ENCODE measurements at regions not wholly inside any gene's neighbourhood (a gene's known extent, or its start where the extent isn't known, plus 50 kb on each side); places are given as distances from the start of the nearest gene placed in this dataset.
"Not testable (repeated sequence)": the region's sequence is repeated elsewhere in the genome, so short reads cannot be mapped to it uniquely, and the experiment has no call there.

DNA sequence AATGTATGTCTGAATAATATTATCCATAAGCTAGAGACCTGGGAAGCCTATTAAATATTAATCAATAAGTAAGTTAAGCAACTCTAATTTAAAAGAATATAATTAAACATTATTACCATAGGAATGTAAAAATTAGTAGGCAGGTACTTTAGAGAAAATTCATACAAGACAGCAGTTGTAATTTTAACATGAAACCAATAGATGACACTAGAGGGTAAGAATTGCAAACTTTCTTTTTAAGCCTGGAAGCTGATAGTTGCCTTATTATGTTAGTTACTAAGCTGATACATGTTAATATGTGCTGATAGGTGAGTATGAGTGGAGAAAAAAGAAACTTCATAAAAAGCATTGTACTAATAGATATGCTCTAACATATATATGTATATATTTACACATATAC, 1157.4 kb downstream of the FAM133A start:
- DNase-seq (ENCODE audit: low read depth, low spot score) = no peak

DNA sequence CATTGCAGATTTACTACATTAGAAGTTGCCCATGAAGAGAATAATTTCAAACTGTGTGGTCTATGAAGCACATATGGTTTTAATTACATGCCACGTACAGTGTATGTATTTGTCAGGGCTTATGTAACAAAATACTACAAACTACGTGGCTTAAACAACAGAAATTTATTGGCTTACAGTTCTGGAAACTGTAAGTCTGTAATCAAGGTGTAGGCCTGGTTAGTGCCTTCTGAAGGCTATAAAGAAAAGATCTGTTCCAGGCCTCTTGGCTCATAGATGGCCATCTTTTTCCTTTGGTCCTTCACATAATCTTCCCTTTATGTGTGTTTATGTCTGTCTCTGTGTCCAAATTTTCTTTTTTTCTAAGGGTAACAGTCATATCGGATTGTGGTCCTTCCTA, 1160.2 kb downstream of the FAM133A start:
- DNase-seq (ENCODE audit: low read depth, low spot score) = no peak

DNA sequence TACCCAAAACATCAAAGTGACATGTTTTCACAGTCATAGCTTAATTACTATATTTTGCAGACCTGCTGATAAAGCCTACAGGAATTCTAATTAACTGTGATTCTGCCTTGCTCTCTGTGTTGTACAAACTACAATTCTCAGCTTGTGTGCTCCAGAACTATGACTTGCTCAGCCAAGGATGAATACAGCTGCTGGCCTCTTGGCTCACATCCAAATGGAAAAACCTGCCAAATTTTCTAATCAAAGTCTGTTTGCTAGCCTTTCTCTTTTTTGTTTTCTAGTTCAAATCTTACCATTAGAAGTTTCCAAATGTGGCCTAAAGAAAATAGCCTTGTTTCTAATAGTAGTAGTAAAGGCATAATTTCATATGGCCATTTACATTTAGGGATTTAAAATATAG, 1176.8 kb downstream of the FAM133A start:
- DNase-seq (ENCODE audit: low read depth, low spot score) = no peak

- no peak for DNase-seq (ENCODE audit: low read depth, low spot score)
These were observed 1180.2 kb downstream of the FAM133A start for GRCh38 chrX:94854251-94854650.

GRCh38 chrX:94862470-94862869, 1188.5 kb downstream of the FAM133A start:
- not testable (repeated sequence) for DNase-seq (ENCODE audit: low read depth, low spot score)

DNA sequence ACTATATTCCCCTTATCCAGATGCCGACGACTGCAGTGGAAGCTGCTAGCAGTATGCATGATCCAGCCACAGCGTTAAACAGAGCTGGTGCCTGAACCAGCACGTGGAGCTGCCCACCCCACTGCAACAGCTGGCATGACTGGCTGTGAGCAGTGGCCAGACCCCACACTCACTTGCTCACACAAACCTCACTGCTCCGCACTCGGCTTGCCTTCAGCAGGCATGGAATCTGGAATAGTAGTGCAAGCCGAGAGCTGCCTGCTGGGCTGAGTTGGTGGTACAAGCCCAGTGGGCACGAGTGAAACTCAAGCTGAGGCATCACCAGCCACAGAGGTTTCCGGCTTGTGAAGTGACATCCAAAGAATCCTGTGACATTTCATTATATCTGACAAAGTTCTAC, 1197.6 kb downstream of the FAM133A start:
- DNase-seq (ENCODE audit: low read depth, low spot score) = no peak

DNA sequence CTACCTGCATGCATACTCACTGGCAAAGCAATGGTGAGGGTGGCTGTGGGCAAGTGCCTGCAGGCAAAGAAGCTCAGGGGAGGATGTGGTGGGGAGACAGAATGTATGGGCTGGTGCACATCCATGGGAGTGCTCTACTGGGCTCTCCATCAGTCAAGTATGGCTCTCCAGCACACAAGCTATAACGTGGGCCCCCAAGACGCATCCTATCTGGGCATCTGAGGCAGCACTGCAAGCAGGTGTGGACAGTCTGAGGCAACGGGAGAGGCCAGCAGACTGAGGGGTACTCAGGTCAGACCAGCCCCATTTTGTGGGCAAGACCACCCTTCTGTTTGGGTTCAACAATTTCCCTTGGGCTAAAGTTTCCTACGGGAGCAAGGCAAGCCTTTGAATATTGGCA, 1227.8 kb downstream of the FAM133A start:
- DNase-seq (ENCODE audit: low read depth, low spot score) = no peak

- DNase-seq (ENCODE audit: low read depth, low spot score) = no peak
These were observed 1234.2 kb downstream of the FAM133A start for GRCh38 chrX:94908171-94908570.

DNA sequence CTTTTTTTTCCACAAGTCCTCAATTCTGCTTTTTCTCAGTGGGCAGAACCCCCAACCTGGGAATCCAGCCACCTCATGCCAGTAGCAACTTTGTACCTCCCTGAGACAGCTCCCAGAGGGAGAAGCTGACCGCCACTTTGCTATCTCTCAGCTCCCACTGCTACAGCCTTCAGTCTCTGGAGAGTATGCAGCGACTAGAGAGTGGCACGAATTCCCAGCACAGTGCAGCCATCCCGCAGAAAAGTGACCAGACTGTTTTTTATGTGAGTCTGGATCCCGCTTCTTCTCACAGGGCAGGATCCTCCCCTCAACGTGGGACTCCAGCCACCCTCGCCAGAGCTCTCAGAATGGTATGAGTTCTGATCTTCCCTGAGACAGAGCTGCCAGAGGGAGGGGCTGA, 1234.6 kb downstream of the FAM133A start:
- DNase-seq (ENCODE audit: low read depth, low spot score) = no peak

GRCh38 chrX:94914235-94914634, 1240.2 kb downstream of the FAM133A start:
- no peak for DNase-seq (ENCODE audit: low read depth, low spot score)

DNA sequence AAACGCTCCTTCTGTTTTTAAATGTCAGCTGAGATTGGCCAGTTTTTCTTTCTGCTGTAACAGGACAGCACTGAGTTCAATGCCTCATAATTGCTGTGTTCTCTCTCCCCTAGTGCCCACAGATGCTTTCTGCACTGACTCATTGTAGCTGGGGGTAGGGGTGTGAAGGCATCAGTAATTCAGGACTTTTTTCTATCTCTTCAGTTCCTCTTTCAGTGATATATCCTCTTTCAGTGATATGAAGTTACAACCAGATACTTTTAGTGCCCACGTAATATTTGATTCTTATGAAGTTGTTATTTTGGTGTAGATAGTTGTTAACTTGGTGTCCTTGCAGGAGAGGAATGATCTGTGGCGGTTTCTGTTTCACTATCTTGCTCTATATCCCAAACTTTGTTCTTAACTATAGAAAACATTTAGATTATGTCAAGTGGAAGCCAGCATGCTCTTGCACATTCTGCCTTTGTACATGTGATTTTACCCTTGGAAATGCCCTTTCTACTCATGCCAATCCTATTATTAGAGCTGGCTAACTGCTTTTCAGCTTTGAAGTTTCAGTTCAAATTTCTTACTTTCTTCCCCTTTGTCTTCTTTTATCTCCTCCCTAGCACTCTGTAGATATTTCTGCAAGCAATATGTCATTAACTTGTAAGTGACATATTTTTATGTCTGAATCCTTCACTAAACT, 1258.4 kb downstream of the FAM133A start:
- DNase-seq (ENCODE audit: low read depth, low spot score) = no peak

DNA sequence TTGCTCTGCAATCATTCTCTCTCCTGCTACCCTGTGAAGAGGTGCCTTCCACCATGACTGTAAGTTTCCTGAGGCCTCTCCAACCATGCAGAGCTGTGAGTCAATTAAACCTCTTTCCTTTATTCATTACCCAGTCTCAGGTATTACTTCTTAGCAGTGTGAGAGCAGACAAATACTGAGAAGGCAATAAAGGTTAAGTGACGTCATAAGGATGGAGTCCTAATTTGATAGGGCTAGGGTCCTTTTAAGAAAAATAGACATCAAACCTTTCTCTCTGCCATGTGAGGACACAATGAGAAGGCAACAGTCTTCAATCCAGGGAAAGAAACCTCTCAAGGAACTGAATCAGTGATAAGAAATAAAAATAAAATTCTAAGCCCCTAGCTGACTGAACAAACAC, 1262.7 kb downstream of the FAM133A start:
- no peak for DNase-seq (ENCODE audit: low read depth, low spot score)

- no peak for DNase-seq (ENCODE audit: low read depth, low spot score)
These were observed 1263.5 kb downstream of the FAM133A start for GRCh38 chrX:94937491-94937890.

DNA sequence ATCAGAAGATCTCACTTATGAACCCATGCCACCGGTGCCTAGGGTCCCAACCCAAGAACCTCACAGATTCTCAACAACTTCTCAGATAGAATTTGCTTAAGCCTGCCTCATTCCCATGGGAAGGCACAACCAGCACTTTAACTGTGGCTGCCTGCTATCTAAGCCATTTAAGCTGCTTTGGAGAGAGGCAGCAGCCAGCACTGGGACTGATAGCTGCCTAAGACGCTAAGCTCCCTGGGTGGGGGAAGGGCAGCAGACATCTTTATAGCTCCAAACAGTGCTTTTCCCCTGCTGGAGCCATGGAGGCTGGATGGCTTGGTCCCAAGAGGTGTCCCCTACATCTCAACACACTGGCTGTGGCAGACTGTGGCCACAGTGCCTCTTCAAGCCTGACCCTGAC, 1268.6 kb downstream of the FAM133A start:
- no peak for DNase-seq (ENCODE audit: low read depth, low spot score)

DNA sequence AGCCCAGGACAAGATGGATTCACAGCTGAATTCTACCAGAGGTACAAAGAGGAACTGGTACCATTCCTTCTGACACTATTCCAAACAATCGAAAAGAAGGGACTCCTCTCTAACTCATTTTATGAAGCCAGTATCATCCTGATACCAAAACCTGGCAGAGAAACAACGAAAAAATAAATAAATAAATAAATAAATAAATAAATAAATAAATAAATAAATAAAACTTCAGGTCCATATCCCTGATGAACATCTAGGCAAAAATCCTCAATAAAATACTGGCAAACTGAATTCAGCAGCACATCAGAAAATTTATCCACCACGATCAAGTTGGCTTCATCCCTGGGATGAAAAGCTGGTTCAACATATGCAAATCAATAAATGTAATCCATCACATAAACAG, 1272.1 kb downstream of the FAM133A start:
- not testable (repeated sequence) for DNase-seq (ENCODE audit: low read depth, low spot score)

- no peak for DNase-seq (ENCODE audit: low read depth, low spot score)
These were observed 1287.7 kb downstream of the FAM133A start for GRCh38 chrX:94961730-94962129.

DNA sequence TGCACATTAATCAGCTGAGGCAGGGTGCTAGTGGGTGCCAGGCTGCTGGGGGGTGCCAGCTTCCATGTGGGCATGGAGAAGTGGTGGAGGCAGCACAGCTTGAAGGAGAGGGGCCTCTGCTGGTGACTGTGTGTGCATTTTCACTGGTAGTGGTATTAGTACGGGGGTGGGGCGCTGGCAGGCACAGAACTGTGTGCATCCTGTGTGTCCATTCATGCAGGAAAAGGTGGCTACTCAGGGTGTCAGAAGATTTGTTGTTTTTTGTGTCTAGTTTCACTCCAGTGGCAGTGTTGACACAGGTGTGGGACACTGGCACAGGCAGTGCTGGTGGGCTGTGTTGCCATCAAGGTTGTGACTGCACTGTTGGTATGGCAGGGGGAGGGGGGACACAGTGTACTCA, 1303.6 kb downstream of the FAM133A start:
- DNase-seq (ENCODE audit: low read depth, low spot score) = no peak

- no peak for DNase-seq (ENCODE audit: low read depth, low spot score)
These were observed 1304.0 kb downstream of the FAM133A start for GRCh38 chrX:94977986-94978385.
